Ishikawa (cell line): ENCODE measurements at regions not wholly inside any gene's neighbourhood (a gene's known extent, or its start where the extent isn't known, plus 50 kb on each side); places are given as distances from the start of the nearest gene placed in this dataset.
A peak's percentile ranks its signal among the peaks of the same experiment; 100 is the strongest.

Source experiments
- CEBPB ChIP-seq: IDR thresholded peaks from 2 replicates; pipeline ENCODE4 v1.6.1; 2012
- CREB1 ChIP-seq: IDR thresholded peaks from 2 replicates; pipeline ENCODE4 v1.6.1; 2012; ENCODE audit warnings: low read depth
- EGR1 ChIP-seq: IDR thresholded peaks from 2 replicates; pipeline ENCODE4 v1.6.1; 2012
- EP300 ChIP-seq: IDR thresholded peaks from 2 replicates; pipeline ENCODE4 v1.6.1; 2012; ENCODE audit warnings: borderline replicate concordance
- FOXM1 ChIP-seq: IDR thresholded peaks from 2 replicates; pipeline ENCODE4 v1.6.1; 2012; ENCODE audit warnings: low read depth, borderline replicate concordance
- MAX ChIP-seq: IDR thresholded peaks from 2 replicates; pipeline ENCODE4 v1.6.1; 2012
- NFIC ChIP-seq: IDR thresholded peaks from 2 replicates; pipeline ENCODE4 v1.6.1; 2012
- RAD21 ChIP-seq: IDR thresholded peaks from 2 replicates; pipeline ENCODE4 v1.6.1; 2012; ENCODE audit warnings: low read depth
- REST ChIP-seq: IDR thresholded peaks from 2 replicates; pipeline ENCODE4 v1.6.1; 2012; ENCODE audit warnings: low read depth, mild to moderate bottlenecking
- TAF1 ChIP-seq: IDR thresholded peaks from 2 replicates; pipeline ENCODE4 v1.6.1; 2012; ENCODE audit warnings: low read depth, mild to moderate bottlenecking
- TCF12 ChIP-seq: IDR thresholded peaks from 2 replicates; pipeline ENCODE4 v1.6.1; 2012; ENCODE audit warnings: low read depth
- TEAD4 ChIP-seq: IDR thresholded peaks from 2 replicates; pipeline ENCODE4 v1.6.1; 2012
- USF1 ChIP-seq: IDR thresholded peaks from 2 replicates; pipeline ENCODE4 v1.6.1; 2012
- YY1 ChIP-seq: IDR thresholded peaks from 2 replicates; pipeline ENCODE4 v1.6.1; 2012; ENCODE audit warnings: low read depth
- ZBTB7A ChIP-seq: IDR thresholded peaks from 2 replicates; pipeline ENCODE4 v1.6.1; 2012; ENCODE audit warnings: low read depth

- TF ChIP-seq RAD21 (no peak), EP300 (no peak), CREB1 (no peak), TEAD4 (no peak), TAF1 (no peak), NFIC (no peak), EGR1 (no peak), CEBPB (no peak), MAX (no peak), TCF12 (no peak), ZBTB7A (no peak), YY1 (no peak), USF1 (no peak), FOXM1 (no peak), REST (no peak)
Observed at GRCh38 chr11:15765530-15765929, 590.8 kb downstream of the SOX6 start.

- TF ChIP-seq ZBTB7A (no peak), CEBPB (no peak), FOXM1 (no peak), EGR1 (no peak), RAD21 (no peak)
Observed at GRCh38 chr11:15768321-15768720, 588.0 kb downstream of the SOX6 start.

- TF ChIP-seq EP300 (peak; percentile 90), TCF12 (peak; percentile 92), EGR1 (no peak), MAX (peak; percentile 49; the same call in 1 of the 2 replicates), USF1 (no peak; the same call in 1 of the 2 replicates), NFIC (peak; percentile 82), ZBTB7A (no peak), YY1 (peak; percentile 76), FOXM1 (peak; percentile 80), REST (no peak), CEBPB (peak; percentile 60; the same call in 1 of the 2 replicates), RAD21 (peak; percentile 26), CREB1 (no peak), TEAD4 (peak; percentile 93), TAF1 (no peak)
Observed at GRCh38 chr11:15769203-15769602, 587.1 kb downstream of the SOX6 start.

GRCh38 chr11:15770798-15771414 lies 585.4 kb downstream of the SOX6 start:
- TF ChIP-seq REST = no peak
- peak; percentile 62 for TF ChIP-seq RAD21

- TF ChIP-seq YY1 (no peak), TAF1 (no peak), EGR1 (no peak), CEBPB (no peak), FOXM1 (no peak), EP300 (no peak), USF1 (no peak), TEAD4 (no peak), TCF12 (no peak), REST (no peak), RAD21 (no peak), NFIC (no peak), ZBTB7A (no peak), MAX (no peak), CREB1 (no peak)
Observed at GRCh38 chr11:15772547-15772946, 583.8 kb downstream of the SOX6 start.
